B cell (primary cell): ENCODE measurements at regions not wholly inside any gene's neighbourhood (a gene's known extent, or its start where the extent isn't known, plus 50 kb on each side); places are given as distances from the start of the nearest gene placed in this dataset.

ENCODE experiments used
- CTCF ChIP-seq: fragments of 200-600 bp; IDR thresholded peaks from one replicate; pipeline ENCODE4 v1.8.0; 2022; ENCODE audit warnings: antibody characterized with exemption, mild to moderate bottlenecking
- EZH2 ChIP-seq: IDR thresholded peaks from 2 replicates; pipeline ENCODE4 v1.6.1; 2012; ENCODE audit warnings: borderline replicate concordance, low read depth, mild to moderate bottlenecking, moderate library complexity, low read length; ENCODE audit not compliant: insufficient read depth, poor library complexity, severe bottlenecking

GRCh38 chr18:76622651-76623050, 127.6 kb upstream of the ZNF516 start:
- TF ChIP-seq CTCF = no peak
- no peak for TF ChIP-seq EZH2
